Heart left ventricle (tissue), 16 donors: ENCODE measurements at regions not wholly inside any gene's neighbourhood (a gene's known extent, or its start where the extent isn't known, plus 50 kb on each side); places are given as distances from the start of the nearest gene placed in this dataset.

ENCODE experiments used
- ATAC-seq, 4 donors: fragments of 200-7000 bp; cut with Tn5 transposase; one replicate each; pipeline ENCODE4 v1.9.1; 2020 to 2022; ENCODE audit warnings: moderate library complexity in 4 of 4, mild to moderate bottlenecking in 3 of 4, moderate number of reproducible peaks in 1 of 4
- DNase-seq, 5 donors: peaks; one replicate each; pipeline ENCODE4 v3.0.0-alpha.2; 2020
- H3K27ac ChIP-seq, 12 donors: fragments of 200-600 bp; sonication (generic) in 4 of 12; one replicate each; pipeline versions ENCODE4 v1.5.0 to v1.8.0; 2016 to 2022; ENCODE audit warnings: mild to moderate bottlenecking in 2 of 12
- H3K27me3 ChIP-seq, 9 donors: fragments of 200-600 bp; sonication (generic) in 2 of 9; one replicate each; pipeline versions ENCODE4 v1.5.1 to v1.8.0; 2016 to 2022; ENCODE audit warnings: mild to moderate bottlenecking in 3 of 9
- H3K36me3 ChIP-seq, 9 donors: fragments of 200-600 bp; sonication (generic) in 2 of 9; one replicate each; pipeline versions ENCODE4 v1.5.0 to v1.8.0; 2018 to 2022; ENCODE audit warnings: mild to moderate bottlenecking in 2 of 9
- H3K4me1 ChIP-seq, 12 donors: fragments of 200-600 bp; sonication (generic) in 4 of 12; one replicate each; pipeline versions ENCODE4 v1.5.0 to v1.8.0; 2016 to 2022; ENCODE audit warnings: mild to moderate bottlenecking in 3 of 12
- H3K4me3 ChIP-seq, 12 donors: fragments of 200-600 bp; sonication (generic) in 4 of 12; one replicate each; pipeline versions ENCODE4 v1.5.0 to v1.8.0; 2017 to 2022; ENCODE audit warnings: mild to moderate bottlenecking in 9 of 12, moderate library complexity in 4 of 12
- H3K9me3 ChIP-seq, 12 donors: fragments of 200-600 bp; sonication (generic) in 4 of 12; one replicate each; pipeline versions ENCODE4 v1.5.0 to v1.8.0; 2016 to 2022; ENCODE audit warnings: mild to moderate bottlenecking in 1 of 12
- CTCF ChIP-seq, 12 donors: fragments of 200-600 bp; sonication (generic) in 4 of 12; IDR thresholded peaks; one replicate each; pipeline versions ENCODE4 v1.5.0 to v1.8.0; 2018 to 2022; ENCODE audit warnings: antibody characterized with exemption in 12 of 12, mild to moderate bottlenecking in 5 of 12
- POLR2A ChIP-seq, 2 donors: fragments of 450-650 bp; IDR thresholded peaks; one replicate each; pipeline ENCODE4 v1.6.1; 2017; ENCODE audit warnings: antibody characterized with exemption in 2 of 2, mild to moderate bottlenecking in 2 of 2, moderate library complexity in 2 of 2
- WGBS, 4 donors: extraction: QIAGEN DNeasy Blood & Tissue Kit in 2 of 4; methylation state at CpG; one replicate each; pipeline versions ENCODE4 v1.1.5 to v1.1.7; 2013 to 2018; 5-methylcytosine and 5-hydroxymethylcytosine counted together
- intact Hi-C, 10 donors: fragments of 100-400 bp; cut with DNase I; formaldehyde crosslinking; loops; one replicate each; pipeline versions ENCODE4 v1.11.1 to v1.14.2; 2022
- donor health status: ischemic (EF 13 %, LVEDD 7.1; RV severe dilation, severe dysfunction).
- donor health status: healthy with polysubstance abuse.
- donor health status: DM: no; HTN: yes; CAD: no.
- donor health status: DM: no; HTN: no; CAD: no.
- donor health status: ischemic (EF 25% LVEDD 6.9; RV normal size, moderate dysfunction).
- donor health status: ischemic (EF 25% LVEDD 5.7; RV mildly dilated, moderate dysfunction).
- donor health status: healthy.
- donor health status: DM: yes; HTN: yes; CAD: no.
- donor health status: ischemic (EF 35%, LVEDD 5.7; RV mildly dilated, moderate dysfunction).
- donor health status: nonischemic (EF 11% LVEDD 7.7; RV severe dilation, severe dysfunction).
- donor health status: DM: yes; HTN: yes; CAD: no.
- donor health status: PGD.
- donor health status: ischemic (EF 29% LVEDD 5.4; RV normal size, mild dysfunction).
- donor health status: nonischemic (EF 23%, LVEDD 6.1; RV moderate dilation, normal function).

GRCh38 chr12:113582521-113583218, 111.0 kb upstream of the LHX5 start:
- TF ChIP-seq CTCF (IDR thresholded peaks at IDR 0.05) (no peak), POLR2A (IDR thresholded peaks at IDR 0.05) (no peak)
- DNase-seq (no peak), ATAC-seq (no peak)
- no peaks in the 10 kb centered on the region for H3K36me3 ChIP-seq
- intact Hi-C loops, result no loop called here
- H3K27me3 ChIP-seq, result peaks cover 0 to 23% (median 3%) of the 10 kb centered on the region in 9 donors
- peaks cover 0 to 18% (median 6%) of the 10 kb centered on the region in 12 donors for H3K9me3 ChIP-seq
- H3K27ac ChIP-seq, result no peak overlapping the region
- no peaks in the 10 kb centered on the region for H3K4me1 ChIP-seq
- H3K4me3 ChIP-seq, result no peak overlapping the region
- 15 to 19% (median 18%) methylated on average over 5 of the region's 5 CpGs for WGBS, 4 donors

GRCh38 chr12:113581342-113581741, 109.7 kb upstream of the LHX5 start:
- intact Hi-C loops, result no loop called here
- Histone ChIP-seq H3K4me1 (no peaks in the 10 kb centered on the region), H3K9me3 (peaks cover 0 to 18% (median 6%) of the 10 kb centered on the region in 12 donors), H3K4me3 (no peak overlapping the region), H3K27ac (no peak overlapping the region), H3K36me3 (no peaks in the 10 kb centered on the region), H3K27me3 (peaks cover 0 to 17% (median 3%) of the 10 kb centered on the region in 9 donors)
- DNase-seq, result no peak
- ATAC-seq, result no peak
- TF ChIP-seq POLR2A (IDR thresholded peaks at IDR 0.05), result no peak
- no peak for TF ChIP-seq CTCF (IDR thresholded peaks at IDR 0.05)

- Histone ChIP-seq H3K27ac (no peak overlapping the region), H3K4me3 (no peak overlapping the region), H3K36me3 (no peaks in the 10 kb centered on the region), H3K4me1 (no peaks in the 10 kb centered on the region), H3K27me3 (peaks cover 0 to 24% (median 3%) of the 10 kb centered on the region in 9 donors), H3K9me3 (peaks cover 0 to 18% (median 6%) of the 10 kb centered on the region in 12 donors)
- TF ChIP-seq CTCF (IDR thresholded peaks at IDR 0.05) (no peak), POLR2A (IDR thresholded peaks at IDR 0.05) (no peak)
- intact Hi-C loops, result no loop called here
- DNase-seq, result no peak
- 3 to 77% (median 26%) methylated on average over 2 of the region's 2 CpGs for WGBS, 4 donors
- ATAC-seq, result no peak
These were observed 108.8 kb upstream of the LHX5 start for GRCh38 chr12:113580437-113580836.

GRCh38 chr12:113577464-113578129, 105.9 kb upstream of the LHX5 start:
- no peak overlapping the region for H3K27ac ChIP-seq
- H3K9me3 ChIP-seq, result peaks cover 0 to 18% (median 6%) of the 10 kb centered on the region in 12 donors
- no peak for ATAC-seq
- 17 to 37% (median 25%) methylated on average over 7 of the region's 7 CpGs for WGBS, 4 donors
- no peaks in the 10 kb centered on the region for H3K36me3 ChIP-seq
- no peaks in the 10 kb centered on the region for H3K4me1 ChIP-seq
- H3K4me3 ChIP-seq, result no peak overlapping the region
- intact Hi-C loops, result no loop called here
- DNase-seq, result no peak
- H3K27me3 ChIP-seq, result peaks cover 0 to 39% (median 3%) of the 10 kb centered on the region in 9 donors
- TF ChIP-seq CTCF (IDR thresholded peaks at IDR 0.05) (no peak), POLR2A (IDR thresholded peaks at IDR 0.05) (no peak)
